GM19240 (cell line): ENCODE measurements at regions not wholly inside any gene's neighbourhood (a gene's known extent, or its start where the extent isn't known, plus 50 kb on each side); places are given as distances from the start of the nearest gene placed in this dataset.
"Not testable (repeated sequence)": the region's sequence is repeated elsewhere in the genome, so short reads cannot be mapped to it uniquely, and the experiment has no call there.

ENCODE experiments used
- DNase-seq: peaks from one replicate; pipeline ENCODE4 v3.0.0; 2011; ENCODE audit warnings: low spot score; ENCODE audit not compliant: insufficient read length

GRCh38 chr1:146883190-146883589, 54.9 kb upstream of the NBPF12 start:
- not testable (repeated sequence) for DNase-seq

GRCh38 chr1:146881096-146881495, 57.0 kb upstream of the NBPF12 start:
- not testable (repeated sequence) for DNase-seq

GRCh38 chr1:146863799-146864319, 74.3 kb upstream of the NBPF12 start:
- DNase-seq, result not testable (repeated sequence)

DNA sequence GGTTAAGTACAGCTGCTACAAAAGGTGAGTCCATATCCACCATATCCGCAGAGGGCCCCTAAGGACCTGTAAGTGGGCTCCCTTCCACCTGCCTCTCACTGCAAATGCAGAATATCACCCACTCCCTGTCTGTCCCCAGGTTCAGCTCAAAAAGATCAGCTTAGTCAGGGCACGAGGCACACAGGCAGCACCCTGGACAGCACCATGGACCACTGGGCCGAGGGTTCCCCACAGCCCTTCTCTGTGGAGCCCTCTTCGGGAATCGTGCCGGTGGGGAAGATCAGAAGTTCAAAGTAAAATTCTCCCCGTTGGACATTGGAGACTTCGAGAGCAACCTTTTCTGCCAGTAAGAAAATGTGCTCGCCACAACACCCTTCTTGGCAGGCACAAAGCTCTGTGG, 85.0 kb upstream of the NBPF12 start:
- not testable (repeated sequence) for DNase-seq

DNA sequence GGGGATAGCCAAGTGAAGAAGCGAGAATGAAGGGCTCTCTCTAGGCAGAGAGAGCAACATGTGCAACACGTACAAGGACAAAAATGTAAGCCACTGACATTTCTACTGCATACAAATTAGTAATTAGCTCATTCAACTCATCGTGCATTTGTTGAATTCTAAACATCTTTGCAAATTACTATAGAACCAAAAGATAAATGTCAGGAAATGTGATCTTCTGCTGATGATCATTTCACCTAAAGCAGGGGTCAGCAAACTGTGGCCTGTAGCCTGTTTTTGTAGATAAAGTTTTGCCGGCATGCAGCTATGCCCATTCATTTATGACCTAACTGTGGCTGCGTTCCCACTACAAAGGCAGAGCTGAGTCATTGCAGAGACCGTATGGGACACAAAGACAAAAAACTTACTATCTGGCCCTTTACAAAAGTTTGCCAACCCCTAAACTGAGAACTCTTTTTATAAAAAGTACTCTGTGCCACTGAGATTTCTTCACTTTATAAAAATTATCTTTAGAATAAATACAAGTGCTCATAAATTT, 87.7 kb upstream of the NBPF12 start:
- not testable (repeated sequence) for DNase-seq

GRCh38 chr1:146838725-146839124, 99.4 kb upstream of the NBPF12 start:
- not testable (repeated sequence) for DNase-seq

DNA sequence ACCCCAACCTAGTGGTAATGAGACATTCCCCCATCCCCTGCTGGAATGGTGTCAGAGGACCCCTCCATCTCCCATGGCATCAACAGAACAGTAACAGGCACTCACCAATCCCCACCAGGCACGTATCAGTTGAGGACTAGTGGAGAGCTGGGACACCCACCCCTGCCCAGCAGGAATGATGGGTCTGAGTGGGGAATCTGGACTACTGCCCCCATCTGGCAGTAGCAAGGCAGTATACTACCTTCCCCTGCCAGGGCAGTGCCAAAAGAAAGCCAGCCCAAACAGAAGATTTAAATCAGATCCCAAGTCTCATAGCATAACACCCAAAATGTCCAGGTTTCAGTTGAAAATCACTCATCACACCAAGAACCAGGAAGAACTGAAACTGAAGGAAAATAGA, 111.2 kb upstream of the NBPF12 start:
- not testable (repeated sequence) for DNase-seq

GRCh38 chr1:146794236-146794635, 143.9 kb upstream of the NBPF12 start:
- DNase-seq, result not testable (repeated sequence)

GRCh38 chr1:146792725-146793124, 145.4 kb upstream of the NBPF12 start:
- not testable (repeated sequence) for DNase-seq

- not testable (repeated sequence) for DNase-seq
These were observed 153.7 kb upstream of the NBPF12 start for GRCh38 chr1:146784212-146784940.

DNA sequence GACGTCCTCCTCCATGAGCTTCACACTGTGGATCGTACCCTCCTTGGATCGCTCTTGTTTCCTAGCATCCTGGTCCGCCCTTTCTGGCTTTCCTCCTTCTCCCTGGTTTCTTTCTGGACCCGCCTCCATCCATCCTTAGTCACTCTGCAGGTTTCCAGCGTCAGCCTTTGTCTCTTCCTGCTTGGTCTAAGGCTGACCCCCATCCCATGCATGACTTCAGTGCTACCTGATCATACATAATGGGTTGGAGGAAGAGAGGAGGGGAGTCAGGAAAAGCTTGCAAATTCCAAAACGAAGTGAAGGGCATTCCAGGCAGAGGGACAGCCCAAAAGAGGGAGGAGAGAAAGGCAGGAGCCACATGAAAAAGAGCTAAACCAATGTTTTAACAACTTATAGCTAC, 156.9 kb upstream of the NBPF12 start:
- not testable (repeated sequence) for DNase-seq

GRCh38 chr1:146777826-146778602, 160.1 kb upstream of the NBPF12 start:
- not testable (repeated sequence) for DNase-seq

- not testable (repeated sequence) for DNase-seq
These were observed 163.1 kb upstream of the NBPF12 start for GRCh38 chr1:146774988-146775387.

- DNase-seq, result not testable (repeated sequence)
These were observed 163.9 kb upstream of the NBPF12 start for GRCh38 chr1:146774271-146774670.

- not testable (repeated sequence) for DNase-seq
These were observed 166.7 kb upstream of the NBPF12 start for GRCh38 chr1:146771409-146771808.

DNA sequence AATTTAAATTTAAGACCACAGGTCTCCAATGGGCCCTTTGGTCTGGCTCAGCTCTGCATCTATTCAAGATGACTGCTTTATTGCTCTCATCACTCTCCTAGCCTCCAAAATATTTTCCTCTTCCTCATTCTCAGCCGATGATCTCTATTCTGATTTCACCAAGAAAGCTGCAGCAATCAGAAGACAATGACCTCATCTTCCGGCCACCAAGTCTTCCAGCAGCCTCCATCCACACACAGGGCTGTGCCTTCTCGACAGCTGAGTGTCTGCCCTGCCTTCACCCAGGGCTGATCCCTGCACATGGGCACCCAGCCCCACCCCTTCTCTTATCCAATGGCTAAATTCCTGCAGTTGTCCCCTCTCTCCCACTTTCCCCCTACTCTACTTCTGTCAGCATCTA, 167.1 kb upstream of the NBPF12 start:
- not testable (repeated sequence) for DNase-seq

DNA sequence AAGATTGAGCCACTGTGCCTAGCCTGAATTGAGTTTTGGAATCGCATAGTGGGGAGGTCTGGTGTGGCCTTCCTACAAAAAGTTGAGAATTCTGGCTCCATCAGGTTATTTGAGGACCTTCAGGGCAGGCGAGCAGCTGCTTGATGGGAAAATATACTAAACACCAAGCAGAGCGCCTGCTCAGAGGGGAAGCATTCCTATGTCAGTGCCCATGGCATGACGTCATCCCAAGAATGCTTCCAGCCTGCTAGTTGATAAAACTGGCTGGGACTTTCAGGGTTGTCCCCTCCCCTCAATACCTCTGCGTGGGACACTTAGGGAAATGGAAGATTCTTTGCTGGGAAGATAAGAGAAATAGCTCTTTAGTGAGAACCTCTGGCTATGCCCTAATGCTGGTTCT, 174.9 kb upstream of the NBPF12 start:
- DNase-seq, result not testable (repeated sequence)

DNA sequence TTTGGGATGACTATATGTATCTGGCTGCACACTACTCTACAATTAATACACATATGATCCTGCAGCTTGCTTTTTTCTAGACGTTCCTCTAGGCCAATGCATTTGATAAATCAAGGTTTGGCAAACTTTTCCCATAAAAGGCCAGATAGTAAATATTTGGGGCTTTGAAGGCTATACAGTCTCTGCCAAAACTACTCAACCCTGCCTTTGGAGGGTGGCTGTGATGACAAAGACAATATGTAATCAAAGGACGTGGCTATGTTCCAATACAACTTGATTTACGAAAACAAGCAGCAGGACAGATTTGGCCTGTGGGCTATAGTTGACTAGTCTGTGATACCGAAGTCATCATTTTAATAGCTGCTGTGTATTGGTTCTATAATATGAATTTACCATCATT, 181.3 kb upstream of the NBPF12 start:
- not testable (repeated sequence) for DNase-seq

DNA sequence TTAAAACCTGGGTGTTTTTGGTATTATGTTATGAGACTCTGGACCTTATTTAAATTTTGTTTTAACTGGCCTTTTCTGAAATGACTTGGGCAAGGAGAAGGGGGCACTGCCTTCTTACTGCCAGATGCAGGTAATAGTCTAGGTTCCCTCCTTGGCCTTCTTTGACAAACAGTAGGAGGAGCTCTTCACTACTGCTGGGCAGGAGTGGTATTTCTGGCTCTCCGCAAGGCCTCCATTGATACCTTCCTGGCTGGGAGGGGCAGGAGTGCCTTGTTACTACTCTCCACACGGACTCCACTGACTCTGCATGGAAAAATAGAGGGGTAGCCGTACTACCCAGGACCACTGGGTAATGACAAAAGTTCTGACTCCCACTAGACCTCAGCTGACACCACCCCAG, 189.4 kb upstream of the NBPF12 start:
- not testable (repeated sequence) for DNase-seq

DNA sequence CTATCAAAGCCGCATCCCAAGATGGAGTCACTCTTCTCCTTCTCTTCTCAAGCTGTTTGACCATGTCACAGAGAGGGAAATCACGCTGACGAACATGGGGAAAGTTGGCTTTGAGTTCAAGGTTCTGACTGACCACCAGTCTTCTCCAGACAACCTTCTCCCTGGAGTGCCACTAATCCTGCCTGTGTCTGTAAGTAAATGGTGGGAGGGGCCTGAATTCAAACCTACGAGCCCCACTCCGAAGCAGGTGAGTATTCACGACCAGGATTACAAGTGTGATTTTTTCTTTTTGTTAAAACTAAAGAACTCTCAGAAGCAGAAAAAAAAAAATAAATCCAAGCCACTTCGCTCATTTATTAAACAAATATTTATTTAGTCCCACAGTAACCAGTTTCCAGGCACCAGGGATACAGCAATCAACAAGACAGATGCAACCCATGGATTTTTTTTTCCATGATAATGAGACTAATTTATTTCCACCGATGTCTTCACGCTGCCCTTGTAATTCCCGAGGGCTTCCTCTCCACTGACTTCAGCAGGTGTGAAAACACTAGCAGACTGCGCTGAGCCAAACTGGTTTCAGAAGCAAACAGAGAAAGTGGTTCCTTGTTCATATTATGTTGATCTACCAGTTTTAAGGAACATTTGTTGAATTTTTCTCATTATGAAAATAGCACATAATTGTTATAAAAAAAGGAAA, 206.0 kb upstream of the NBPF12 start:
- not testable (repeated sequence) for DNase-seq

DNA sequence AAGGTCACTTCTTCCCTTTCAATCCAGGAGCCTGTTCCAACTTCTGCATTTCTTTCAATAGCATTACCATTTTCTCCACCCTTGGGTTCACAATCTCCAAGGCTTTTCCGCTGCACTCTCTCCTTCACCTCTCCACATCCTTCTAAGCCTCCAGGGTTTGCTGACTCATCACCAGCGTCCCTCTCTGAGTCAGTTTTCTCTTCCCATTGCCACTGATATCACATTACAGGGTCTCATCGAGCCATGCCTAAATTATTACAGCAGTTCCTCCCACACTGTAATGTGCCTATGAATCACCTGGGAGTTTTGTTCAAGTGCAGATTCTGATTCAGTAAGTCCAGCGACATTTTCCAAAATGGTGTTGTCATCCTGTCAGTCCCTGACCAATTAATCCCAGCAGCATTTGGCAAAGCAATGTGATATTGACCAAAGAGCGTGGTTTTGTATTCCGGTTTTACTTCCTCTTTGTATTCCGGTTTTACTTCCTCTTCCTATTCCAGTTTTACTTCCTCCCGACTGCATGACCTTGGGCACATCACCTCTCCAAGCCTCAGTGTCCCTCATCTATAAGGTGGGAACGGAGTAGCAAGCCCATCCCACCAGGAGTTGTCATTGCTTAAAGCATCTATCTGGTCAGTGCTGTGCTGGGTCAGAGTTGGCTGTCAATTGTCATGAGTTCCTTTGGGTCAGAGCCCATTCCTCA, 208.3 kb upstream of the NBPF12 start:
- not testable (repeated sequence) for DNase-seq
